ENCODE measurements at regions not wholly inside any gene's neighbourhood (a gene's known extent, or its start where the extent isn't known, plus 50 kb on each side); places are given as distances from the start of the nearest gene placed in this dataset.

- no peak for TF ChIP-seq CTCF (IDR thresholded peaks at IDR 0.05)
- Histone ChIP-seq H3K27ac (no peak overlapping the region), H3K4me3 (no peak overlapping the region)
- no peak for DNase-seq (ENCODE audit: low spot score)
Measured at GRCh38 chr4:107243141-107243781, 207.1 kb upstream of the DKK2 start.

- H3K4me3 ChIP-seq: no peak overlapping the region
Measured at GRCh38 chr4:107220976-107221375, 184.9 kb upstream of the DKK2 start.

GRCh38 chr4:107219681-107220080 lies 183.6 kb upstream of the DKK2 start:
- no peak for DNase-seq (ENCODE audit: low spot score)
- TF ChIP-seq CTCF (IDR thresholded peaks at IDR 0.05): no peak
- H3K27ac ChIP-seq: no peak overlapping the region
- H3K4me3 ChIP-seq: no peak overlapping the region

More at GRCh38 chr4:107220976-107221375, 184.9 kb upstream of the DKK2 start:
- DNase-seq (ENCODE audit: low spot score): no peak
- no peak overlapping the region for H3K27ac ChIP-seq
- TF ChIP-seq CTCF (IDR thresholded peaks at IDR 0.05): no peak

GRCh38 chr4:107216379-107216778 lies 180.3 kb upstream of the DKK2 start:
- Histone ChIP-seq H3K27ac (no peak overlapping the region), H3K4me3 (no peak overlapping the region)
- no peak for TF ChIP-seq CTCF (IDR thresholded peaks at IDR 0.05)
- no peak for DNase-seq (ENCODE audit: low spot score)

- no peak for TF ChIP-seq CTCF (IDR thresholded peaks at IDR 0.05)
- Histone ChIP-seq H3K4me3 (no peak overlapping the region), H3K27ac (no peak overlapping the region)
- DNase-seq (ENCODE audit: low spot score): no peak
Measured at GRCh38 chr4:107215222-107215621, 179.1 kb upstream of the DKK2 start.

GRCh38 chr4:107213880-107214279 lies 177.8 kb upstream of the DKK2 start:
- TF ChIP-seq CTCF (IDR thresholded peaks at IDR 0.05): no peak

GRCh38 chr4:107213410-107213809 lies 177.3 kb upstream of the DKK2 start:
- H3K27ac ChIP-seq: no peak overlapping the region
- no peak for TF ChIP-seq CTCF (IDR thresholded peaks at IDR 0.05)
- DNase-seq (ENCODE audit: low spot score): no peak
- H3K4me3 ChIP-seq: no peak overlapping the region

More at GRCh38 chr4:107213880-107214279, 177.8 kb upstream of the DKK2 start:
- no peak overlapping the region for H3K27ac ChIP-seq
- DNase-seq (ENCODE audit: low spot score): no peak
- H3K4me3 ChIP-seq: no peak overlapping the region

Data from coronary artery (tissue), 2 donors.